HG03280 (cell line): ENCODE measurements at regions not wholly inside any gene's neighbourhood (a gene's known extent, or its start where the extent isn't known, plus 50 kb on each side); places are given as distances from the start of the nearest gene placed in this dataset.
"Not testable (repeated sequence)": the region's sequence is repeated elsewhere in the genome, so short reads cannot be mapped to it uniquely, and the experiment has no call there.

Source experiments
- ATAC-seq: cut with Tn5 transposase; IDR thresholded peaks from one replicate; pipeline ENCODE4 v1.9.1; 2021; ENCODE audit warnings: mild to moderate bottlenecking, moderate library complexity; ENCODE audit not compliant: unreplicated experiment

DNA sequence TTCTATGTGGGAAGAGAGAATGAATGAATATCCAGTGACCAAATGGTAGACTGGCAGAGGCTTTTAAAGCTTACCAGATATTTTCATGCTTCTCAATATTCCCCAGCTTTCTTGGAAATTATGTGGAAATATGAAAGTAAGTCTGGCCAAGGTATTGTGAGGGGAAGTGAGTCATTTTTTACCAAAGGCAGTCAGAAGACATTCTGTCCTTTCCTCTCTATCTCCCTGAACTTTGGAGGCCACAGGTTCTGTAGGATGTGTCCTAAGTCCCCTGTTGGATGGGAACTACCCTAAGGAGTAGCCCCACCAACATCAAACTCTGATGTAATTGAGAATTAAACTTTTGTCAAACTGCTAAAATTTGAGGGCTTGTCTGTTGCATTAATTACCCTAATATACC lies 593.8 kb upstream of the NRSN1 start:
- ATAC-seq: no peak

- ATAC-seq: no peak
Observed at GRCh38 chr6:23533311-23533710, 592.7 kb upstream of the NRSN1 start.

DNA sequence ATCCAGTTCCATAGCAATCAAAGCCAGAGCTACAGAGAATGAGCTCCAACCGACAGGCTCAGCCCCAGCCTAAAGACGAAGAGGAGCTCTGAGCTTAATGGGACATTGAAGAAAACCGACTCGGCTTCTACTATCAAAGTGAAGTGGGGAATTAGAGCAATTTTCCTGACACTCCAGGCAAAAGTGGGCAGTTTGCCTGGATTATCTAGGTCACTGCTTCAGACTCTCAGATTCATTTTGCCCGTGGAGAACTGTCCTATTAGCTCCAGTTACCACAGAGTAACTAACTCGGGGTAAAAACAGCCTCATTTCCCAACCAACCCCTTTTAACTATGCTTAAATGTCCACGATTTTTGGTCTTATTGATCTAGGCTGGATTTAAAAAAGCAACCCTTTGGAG lies 592.1 kb upstream of the NRSN1 start:
- ATAC-seq: no peak

GRCh38 chr6:23534351-23534750 lies 591.7 kb upstream of the NRSN1 start:
- ATAC-seq: no peak

GRCh38 chr6:23535101-23535500 lies 590.9 kb upstream of the NRSN1 start:
- no peak for ATAC-seq

- no peak for ATAC-seq
Observed at GRCh38 chr6:23537828-23538227, 588.2 kb upstream of the NRSN1 start.

DNA sequence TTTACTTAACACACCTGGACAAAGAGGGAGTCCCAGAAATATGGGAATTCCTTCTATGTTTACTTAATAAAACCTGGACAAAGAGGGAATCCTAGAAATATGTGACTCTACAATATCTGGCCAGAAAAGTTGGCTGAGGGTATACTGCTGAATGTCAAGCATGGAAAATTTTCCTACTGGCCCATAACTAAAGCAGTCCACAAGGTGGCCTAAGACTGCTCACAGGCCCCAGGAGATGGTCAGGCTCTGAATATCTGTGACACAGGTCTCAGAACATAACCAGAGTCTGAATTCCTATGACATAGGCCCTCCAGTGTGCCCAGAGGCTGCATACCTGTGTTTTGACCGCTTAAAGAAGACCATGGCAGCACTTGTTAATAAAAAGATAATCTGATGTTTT lies 578.2 kb upstream of the NRSN1 start:
- ATAC-seq: no peak

DNA sequence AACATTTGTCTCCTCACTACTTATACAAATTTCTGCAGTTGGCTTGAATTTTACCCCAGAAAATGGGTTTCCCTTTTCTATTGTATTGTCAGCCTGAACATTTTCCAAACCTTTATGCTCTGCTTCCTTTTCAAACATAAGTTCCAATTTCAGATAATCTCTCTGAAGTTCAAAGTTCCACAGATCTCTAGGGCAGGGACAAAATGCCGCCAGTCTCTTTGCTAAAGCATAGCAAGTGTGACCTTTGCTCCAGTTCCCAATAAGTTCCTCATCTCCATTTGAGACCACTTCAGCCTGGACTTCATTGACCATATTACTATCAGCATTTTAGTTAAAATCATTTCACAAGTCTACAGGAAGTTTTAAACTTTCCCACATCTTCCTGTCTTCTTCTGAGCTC lies 571.1 kb upstream of the NRSN1 start:
- ATAC-seq: not testable (repeated sequence)

DNA sequence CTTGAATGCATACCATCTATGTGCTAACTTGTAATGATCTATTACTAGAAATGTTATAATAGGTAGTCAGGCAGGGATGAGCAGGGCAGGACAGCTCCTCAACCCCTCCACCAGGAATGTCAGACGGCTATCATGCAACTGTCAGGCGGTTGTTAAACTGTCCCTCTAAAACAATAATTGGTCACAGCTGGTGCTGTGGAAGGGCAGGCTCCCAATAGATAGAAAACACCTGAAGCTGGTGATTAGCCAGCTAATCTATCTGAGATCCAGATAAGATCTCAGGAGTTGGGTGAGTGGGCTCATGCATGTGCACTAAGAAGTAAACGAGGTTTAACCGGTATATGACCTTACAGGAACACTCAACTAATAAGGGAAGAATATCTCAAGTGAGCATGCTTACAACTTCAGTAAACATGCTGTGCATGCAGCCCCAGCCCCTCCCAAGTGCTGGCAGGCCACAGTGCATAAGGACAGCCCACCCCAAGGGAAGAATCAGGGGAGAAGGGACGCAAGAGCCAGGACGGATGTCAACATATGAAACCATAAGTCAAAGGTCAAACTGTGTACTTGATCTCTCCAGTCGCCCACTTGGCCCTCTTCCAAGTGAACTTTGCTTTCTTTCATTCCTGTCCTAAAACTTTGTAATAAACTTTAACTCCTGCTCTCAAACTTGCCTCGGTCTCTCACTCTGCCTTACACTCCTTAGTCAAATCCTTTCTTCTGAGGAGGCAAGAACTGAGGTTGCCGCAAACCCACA lies 566.2 kb upstream of the NRSN1 start:
- ATAC-seq: no peak

- no peak for ATAC-seq
Observed at GRCh38 chr6:23561732-23562131, 564.3 kb upstream of the NRSN1 start.

GRCh38 chr6:23562554-23562953 lies 563.5 kb upstream of the NRSN1 start:
- ATAC-seq: no peak

DNA sequence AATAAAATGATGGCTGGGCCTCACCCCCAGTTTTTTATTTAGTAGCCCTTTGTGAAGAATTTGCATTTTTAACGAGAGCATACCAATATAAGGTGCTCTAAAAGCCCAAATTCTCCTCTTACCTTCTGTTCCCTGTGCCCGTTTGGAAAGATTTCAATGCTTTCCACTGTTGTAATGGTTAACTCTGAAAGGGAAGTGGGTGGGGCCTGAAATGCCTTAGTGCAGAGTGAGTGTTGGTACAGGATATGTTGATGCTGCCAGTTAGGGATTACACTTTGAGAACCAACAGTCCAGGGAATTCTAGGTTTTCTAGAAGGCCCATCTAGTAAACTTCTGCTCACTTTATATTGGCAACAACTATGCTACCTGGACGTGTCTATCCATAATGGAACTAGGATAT lies 562.7 kb upstream of the NRSN1 start:
- ATAC-seq: no peak

GRCh38 chr6:23566418-23566817 lies 559.6 kb upstream of the NRSN1 start:
- no peak for ATAC-seq

GRCh38 chr6:23568292-23568691 lies 557.7 kb upstream of the NRSN1 start:
- no peak for ATAC-seq

GRCh38 chr6:23584134-23584763 lies 541.8 kb upstream of the NRSN1 start:
- ATAC-seq: no peak

DNA sequence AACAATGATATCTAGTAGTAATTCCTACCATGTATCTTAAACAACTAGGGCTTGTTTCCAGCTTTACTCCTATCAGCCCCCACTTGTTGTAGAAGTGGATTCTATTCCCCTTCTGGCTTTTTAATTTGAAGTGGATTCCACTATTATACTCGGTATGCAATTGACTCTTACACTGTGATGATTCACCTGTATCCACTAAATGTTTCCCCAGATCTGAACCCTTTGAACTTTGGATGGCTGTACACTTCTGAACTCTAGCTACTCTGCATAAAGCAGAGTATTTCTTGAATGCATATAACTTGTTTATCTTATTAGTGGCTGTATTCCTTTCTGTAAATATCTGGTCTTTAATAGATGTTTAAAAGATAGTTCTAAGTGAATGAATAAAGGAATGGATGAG lies 538.4 kb upstream of the NRSN1 start:
- ATAC-seq: no peak

DNA sequence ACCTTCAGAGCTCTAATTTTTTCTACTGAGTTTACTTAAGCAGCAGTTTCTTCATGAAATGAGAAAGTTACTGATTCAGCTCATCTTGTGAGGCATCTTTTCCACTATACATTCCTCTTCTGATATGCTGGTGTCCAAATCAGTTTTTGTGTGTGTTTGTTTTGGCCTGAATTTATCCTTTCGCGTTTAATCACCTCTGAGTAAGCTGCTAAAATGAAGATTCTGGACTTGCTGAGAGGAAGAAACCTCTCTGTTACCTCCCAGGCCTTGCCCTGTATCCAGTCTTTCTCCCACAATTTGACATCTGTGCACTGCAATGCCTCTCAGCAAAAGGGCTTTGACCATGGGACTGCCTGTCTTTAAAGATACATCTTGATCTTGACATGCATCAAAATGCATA lies 536.2 kb upstream of the NRSN1 start:
- no peak for ATAC-seq

- no peak for ATAC-seq
Observed at GRCh38 chr6:23590498-23591126, 535.4 kb upstream of the NRSN1 start.

DNA sequence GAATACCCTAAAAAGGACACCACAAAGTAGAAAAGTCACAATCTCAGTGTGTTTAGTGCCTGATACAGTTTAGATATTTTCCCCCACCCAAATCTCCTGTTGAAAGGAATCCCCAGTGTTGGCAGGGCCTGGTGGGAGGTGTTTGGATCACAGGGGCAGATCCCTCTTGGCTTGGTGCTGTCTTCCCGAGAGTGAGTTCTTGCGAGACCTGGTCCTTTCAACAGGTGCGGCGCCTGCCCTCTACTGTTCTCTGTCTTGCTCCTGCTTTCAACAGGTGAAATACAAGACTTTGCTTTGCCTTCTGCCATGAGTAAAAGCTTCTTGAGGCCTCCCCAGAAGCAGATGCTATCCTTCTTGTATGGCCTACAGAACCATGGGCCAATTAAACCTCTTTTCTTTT lies 534.3 kb upstream of the NRSN1 start:
- no peak for ATAC-seq

DNA sequence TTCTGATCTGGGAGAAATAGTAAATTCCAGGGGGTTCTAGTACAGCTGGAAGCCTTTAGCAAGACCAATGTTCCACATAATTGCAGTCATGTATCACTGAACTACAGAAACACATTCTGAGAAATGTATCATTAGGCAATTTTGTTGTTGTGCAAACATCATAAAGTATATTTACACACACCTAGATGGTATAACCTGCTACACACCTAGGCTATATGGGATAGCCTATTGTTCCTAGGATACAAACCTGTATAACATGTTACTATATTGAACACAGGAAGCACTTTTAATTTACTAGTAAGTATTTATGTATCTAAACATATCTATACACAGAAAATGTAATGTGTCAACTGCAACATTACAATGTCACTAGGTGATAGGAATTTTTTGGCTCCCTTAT lies 525.9 kb upstream of the NRSN1 start:
- ATAC-seq: no peak

DNA sequence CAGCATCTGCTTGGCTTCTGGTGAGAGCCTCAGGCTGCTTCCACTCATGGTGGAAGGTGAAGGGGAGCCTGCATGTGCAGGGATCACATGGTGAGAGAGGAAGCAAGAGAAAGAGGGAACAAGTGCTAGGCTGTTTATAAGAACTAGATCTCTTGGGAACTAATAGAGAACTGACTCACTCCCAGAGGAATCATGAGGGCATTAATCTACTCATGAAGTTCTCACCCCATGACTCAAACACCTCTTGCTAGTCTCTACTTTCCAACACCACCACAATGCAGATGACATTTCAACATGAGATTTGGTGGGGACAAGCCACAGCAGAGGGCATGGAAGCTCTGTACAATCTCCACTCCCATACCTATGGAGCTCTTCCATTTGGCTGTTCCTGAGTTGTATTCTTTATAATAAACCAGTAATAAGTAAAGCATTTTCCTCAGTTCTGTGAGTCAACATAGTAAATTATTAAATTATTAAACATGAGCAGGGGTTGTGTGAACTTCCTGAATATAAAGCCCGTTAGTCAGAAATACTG lies 524.1 kb upstream of the NRSN1 start:
- no peak for ATAC-seq

DNA sequence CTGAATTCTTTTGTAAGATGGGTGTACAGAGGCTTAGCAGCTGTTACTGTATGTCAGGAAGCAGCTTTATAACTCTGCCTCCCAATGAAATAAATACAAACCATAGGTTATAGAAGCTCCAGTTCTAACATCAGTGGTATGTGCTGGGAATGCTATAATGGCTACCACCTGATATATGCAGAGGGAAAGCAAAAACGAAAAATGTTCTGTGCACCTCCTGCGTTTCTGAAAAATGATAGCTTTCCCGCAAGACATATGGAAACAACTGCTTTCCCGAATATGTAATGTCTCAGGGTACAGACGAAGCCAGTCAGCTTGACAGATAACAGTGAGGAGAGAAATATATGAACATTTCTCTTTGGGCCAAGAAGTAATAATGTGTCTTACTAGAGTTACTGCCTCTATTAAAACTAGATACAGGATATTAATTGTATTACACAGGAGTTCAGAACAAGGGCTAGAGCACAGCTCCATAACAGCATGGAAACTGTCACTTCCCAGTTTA lies 517.0 kb upstream of the NRSN1 start:
- ATAC-seq: no peak
